PC-9 (cell line): ENCODE measurements at regions not wholly inside any gene's neighbourhood (a gene's known extent, or its start where the extent isn't known, plus 50 kb on each side); places are given as distances from the start of the nearest gene placed in this dataset.

Experiments used
- EZH2 ChIP-seq: fragments of 200-600 bp; sonication (generic); IDR thresholded peaks from 2 replicates; pipeline ENCODE4 v1.8.0; 2017; ENCODE audit warnings: antibody characterized with exemption, low read depth
- TF ChIP-seq, protein P1 (sequence below): fragments of 200-600 bp; sonication (generic); conservative IDR thresholded peaks from 2 replicates; pipeline ENCODE4 v1.6.1; 2017; ENCODE audit warnings: mixed run types, antibody characterized with exemption, mild to moderate bottlenecking, moderate library complexity

DNA sequence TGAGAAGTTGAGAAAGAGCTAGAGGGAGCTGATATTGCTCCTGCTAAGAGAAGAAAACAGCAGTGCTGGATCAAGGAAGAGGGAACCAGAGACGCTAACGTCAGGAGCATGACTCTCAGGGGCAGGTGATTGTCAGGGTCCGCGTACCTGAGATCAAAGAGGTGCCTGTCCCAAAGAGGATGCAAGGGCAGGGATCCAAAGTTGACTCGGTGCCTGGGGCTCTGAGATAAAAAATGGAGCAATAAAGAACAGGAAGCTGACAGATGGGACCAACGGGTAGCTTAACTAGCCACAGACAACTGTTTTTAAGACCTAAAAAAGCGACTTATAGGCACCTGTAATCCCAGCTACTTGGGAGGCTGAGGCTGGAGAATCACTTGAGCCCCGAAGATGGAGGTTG is 517.8 kb downstream of the IRX1 start:
- TF ChIP-seq, protein P1, sequence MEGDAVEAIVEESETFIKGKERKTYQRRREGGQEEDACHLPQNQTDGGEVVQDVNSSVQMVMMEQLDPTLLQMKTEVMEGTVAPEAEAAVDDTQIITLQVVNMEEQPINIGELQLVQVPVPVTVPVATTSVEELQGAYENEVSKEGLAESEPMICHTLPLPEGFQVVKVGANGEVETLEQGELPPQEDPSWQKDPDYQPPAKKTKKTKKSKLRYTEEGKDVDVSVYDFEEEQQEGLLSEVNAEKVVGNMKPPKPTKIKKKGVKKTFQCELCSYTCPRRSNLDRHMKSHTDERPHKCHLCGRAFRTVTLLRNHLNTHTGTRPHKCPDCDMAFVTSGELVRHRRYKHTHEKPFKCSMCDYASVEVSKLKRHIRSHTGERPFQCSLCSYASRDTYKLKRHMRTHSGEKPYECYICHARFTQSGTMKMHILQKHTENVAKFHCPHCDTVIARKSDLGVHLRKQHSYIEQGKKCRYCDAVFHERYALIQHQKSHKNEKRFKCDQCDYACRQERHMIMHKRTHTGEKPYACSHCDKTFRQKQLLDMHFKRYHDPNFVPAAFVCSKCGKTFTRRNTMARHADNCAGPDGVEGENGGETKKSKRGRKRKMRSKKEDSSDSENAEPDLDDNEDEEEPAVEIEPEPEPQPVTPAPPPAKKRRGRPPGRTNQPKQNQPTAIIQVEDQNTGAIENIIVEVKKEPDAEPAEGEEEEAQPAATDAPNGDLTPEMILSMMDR = no peak
- no peak for TF ChIP-seq EZH2
